ENCODE measurements at regions not wholly inside any gene's neighbourhood (a gene's known extent, or its start where the extent isn't known, plus 50 kb on each side); places are given as distances from the start of the nearest gene placed in this dataset.

GRCh38 chr1:173294843-173295242 is 87.7 kb upstream of the TNFSF4 start:
- TF ChIP-seq EZH2 (IDR thresholded peaks at IDR 0.05; ENCODE audit: borderline replicate concordance, low read length) = no peak
- TF ChIP-seq, protein P1, sequence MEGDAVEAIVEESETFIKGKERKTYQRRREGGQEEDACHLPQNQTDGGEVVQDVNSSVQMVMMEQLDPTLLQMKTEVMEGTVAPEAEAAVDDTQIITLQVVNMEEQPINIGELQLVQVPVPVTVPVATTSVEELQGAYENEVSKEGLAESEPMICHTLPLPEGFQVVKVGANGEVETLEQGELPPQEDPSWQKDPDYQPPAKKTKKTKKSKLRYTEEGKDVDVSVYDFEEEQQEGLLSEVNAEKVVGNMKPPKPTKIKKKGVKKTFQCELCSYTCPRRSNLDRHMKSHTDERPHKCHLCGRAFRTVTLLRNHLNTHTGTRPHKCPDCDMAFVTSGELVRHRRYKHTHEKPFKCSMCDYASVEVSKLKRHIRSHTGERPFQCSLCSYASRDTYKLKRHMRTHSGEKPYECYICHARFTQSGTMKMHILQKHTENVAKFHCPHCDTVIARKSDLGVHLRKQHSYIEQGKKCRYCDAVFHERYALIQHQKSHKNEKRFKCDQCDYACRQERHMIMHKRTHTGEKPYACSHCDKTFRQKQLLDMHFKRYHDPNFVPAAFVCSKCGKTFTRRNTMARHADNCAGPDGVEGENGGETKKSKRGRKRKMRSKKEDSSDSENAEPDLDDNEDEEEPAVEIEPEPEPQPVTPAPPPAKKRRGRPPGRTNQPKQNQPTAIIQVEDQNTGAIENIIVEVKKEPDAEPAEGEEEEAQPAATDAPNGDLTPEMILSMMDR (conservative IDR thresholded peaks at IDR 0.05 in 1 of 2, IDR thresholded peaks at IDR 0.05 in 1 of 2; ENCODE audit: extremely low read depth in 1 of 2, insufficient read depth in 1 of 2, low read depth in 1 of 2, low read length in 2 of 2) = no peak

All from mammary epithelial cell (primary cell).